ENCODE measurements at regions not wholly inside any gene's neighbourhood (a gene's known extent, or its start where the extent isn't known, plus 50 kb on each side); places are given as distances from the start of the nearest gene placed in this dataset.
"Not testable (repeated sequence)": the region's sequence is repeated elsewhere in the genome, so short reads cannot be mapped to it uniquely, and the experiment has no call there.

DNA sequence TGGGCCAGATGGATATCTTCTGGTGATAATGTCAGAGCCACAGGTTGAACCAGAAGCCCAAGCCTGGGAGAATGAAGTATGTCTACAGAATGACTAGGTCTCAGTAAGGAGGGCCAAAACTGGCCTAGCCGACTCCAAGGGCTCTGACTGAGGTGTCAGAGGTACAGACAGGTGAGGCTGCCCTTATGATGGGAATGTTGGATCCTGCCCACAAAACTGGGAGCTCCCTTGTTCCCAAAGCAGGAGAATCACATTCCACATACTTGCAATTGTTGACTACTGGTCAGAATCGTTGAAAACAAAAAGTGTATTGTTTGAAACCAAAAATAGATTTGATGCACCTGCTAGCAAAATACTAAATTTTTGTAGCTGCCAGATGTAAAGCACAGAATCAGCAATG is 350.2 kb downstream of the BCL2L11 start:
- TF ChIP-seq, protein P1, sequence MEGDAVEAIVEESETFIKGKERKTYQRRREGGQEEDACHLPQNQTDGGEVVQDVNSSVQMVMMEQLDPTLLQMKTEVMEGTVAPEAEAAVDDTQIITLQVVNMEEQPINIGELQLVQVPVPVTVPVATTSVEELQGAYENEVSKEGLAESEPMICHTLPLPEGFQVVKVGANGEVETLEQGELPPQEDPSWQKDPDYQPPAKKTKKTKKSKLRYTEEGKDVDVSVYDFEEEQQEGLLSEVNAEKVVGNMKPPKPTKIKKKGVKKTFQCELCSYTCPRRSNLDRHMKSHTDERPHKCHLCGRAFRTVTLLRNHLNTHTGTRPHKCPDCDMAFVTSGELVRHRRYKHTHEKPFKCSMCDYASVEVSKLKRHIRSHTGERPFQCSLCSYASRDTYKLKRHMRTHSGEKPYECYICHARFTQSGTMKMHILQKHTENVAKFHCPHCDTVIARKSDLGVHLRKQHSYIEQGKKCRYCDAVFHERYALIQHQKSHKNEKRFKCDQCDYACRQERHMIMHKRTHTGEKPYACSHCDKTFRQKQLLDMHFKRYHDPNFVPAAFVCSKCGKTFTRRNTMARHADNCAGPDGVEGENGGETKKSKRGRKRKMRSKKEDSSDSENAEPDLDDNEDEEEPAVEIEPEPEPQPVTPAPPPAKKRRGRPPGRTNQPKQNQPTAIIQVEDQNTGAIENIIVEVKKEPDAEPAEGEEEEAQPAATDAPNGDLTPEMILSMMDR (IDR thresholded peaks at IDR 0.05), result not testable (repeated sequence)
- not testable (repeated sequence) for TF ChIP-seq POLR2A, POLR2AphosphoS5 (IDR thresholded peaks at IDR 0.05)

Measured in gastroesophageal sphincter (tissue), 3 donors.